ENCODE measurements at regions not wholly inside any gene's neighbourhood (a gene's known extent, or its start where the extent isn't known, plus 50 kb on each side); places are given as distances from the start of the nearest gene placed in this dataset.
"Not testable (repeated sequence)": the region's sequence is repeated elsewhere in the genome, so short reads cannot be mapped to it uniquely, and the experiment has no call there.

DNA sequence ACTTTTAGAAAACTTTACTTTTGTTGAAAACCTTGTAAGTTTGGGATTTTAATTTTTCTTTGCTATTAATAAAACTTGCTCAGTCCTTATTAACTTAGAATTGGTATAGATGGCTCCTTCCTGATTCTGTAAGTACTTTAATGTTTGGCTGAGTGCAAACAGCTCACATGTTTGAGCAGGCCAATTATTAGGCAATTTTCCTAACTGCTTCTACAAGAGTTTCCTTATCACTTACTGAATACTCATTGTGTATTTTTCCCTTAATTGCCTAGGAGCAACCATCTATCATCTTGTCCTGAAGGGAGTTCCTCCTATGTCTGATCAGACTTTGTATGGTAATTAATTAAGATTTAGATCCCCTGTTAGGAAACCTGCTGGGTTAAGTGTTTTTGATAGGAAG lies 521.4 kb downstream of the SLC6A15 start:
- DNase-seq (ENCODE audit: low read depth) = not testable (repeated sequence)

DNA sequence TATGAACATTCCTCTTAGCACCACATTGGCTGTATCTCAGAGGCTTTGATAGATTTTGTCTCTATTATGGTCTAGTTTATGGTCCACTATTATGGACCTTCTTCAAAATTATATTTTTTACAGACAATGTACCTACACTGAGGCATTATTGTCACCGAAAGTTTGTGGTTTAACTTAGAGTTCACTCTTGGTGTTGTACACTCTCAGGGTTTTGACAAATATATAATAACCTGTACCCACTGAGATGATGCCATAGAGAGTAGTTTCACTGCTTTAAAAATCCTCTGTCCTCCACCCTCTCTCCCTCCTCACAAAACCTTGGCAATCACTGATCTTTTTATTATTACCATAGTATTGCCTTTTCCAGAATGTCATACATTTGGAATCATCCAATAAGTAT lies 528.2 kb downstream of the SLC6A15 start:
- no peak for DNase-seq (ENCODE audit: low read depth)

DNA sequence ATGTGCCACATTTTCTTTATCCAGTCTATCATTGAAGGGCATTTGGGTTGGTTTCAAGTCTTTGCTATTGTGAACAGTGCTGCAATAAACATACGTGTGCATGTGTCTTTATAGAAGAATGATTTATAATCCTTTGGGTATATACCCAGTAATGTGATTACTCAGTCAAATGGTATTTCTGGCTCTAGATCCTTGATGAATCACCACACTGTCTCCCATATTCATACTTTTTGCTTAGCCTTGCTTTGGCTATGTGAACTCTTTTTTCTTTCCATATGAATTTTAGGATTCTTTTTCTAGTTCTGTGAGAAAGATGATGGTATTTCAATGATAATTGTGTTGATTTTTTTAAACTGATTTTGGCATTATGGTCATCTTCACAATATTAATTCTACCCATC lies 530.1 kb downstream of the SLC6A15 start:
- DNase-seq (ENCODE audit: low read depth) = peak; percentile 21

DNA sequence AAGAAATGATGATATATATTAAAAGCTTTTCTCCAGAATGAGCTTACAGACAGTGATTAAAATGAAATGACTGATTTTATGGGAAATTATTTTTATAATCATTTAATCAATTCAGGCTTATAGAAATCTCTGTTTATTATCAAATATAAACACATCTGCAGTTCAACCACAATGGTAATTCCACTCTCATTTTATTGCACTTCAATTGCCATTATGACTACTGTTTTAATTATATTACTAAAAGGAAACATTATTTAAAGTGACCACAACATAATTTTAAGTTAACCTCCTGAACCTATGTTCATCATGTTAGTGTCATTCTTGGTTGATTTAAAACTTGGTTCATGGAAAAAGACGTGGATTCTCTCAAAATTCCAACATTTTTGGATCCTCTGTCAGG lies 536.3 kb downstream of the SLC6A15 start:
- DNase-seq (ENCODE audit: low read depth) = no peak

DNA sequence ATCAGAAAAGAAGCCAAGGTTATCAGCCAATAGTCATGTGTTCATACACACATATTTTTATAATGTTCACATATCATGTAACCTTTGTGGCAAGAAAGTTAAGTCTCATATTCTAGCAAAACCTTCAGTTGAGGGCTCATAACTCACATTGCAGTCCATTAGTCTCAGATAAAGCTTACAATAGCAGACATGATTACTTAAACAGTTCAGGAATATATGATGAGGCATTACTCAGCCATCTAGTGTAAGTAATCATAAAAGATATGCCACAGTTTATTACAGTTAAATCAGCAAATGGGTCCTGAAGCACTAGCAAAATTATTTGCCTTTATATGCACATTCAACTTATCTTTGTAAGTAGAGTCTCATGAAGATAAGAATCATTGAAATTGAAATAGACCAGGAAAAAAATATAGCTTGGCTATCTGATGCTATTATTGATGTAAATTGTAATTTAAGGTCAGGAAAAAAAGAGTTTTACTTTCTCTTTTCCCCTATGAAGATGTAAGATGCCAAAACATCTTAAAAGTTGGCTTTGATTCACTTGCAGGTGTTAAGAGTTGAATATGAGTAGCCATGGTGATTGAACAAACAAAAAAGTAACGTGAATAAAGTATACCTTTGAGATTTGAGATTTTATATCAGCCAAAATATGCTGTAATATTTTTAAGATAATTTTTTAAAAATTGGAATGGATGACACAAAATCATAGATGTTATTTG lies 537.0 kb downstream of the SLC6A15 start:
- no peak for DNase-seq (ENCODE audit: low read depth)

DNA sequence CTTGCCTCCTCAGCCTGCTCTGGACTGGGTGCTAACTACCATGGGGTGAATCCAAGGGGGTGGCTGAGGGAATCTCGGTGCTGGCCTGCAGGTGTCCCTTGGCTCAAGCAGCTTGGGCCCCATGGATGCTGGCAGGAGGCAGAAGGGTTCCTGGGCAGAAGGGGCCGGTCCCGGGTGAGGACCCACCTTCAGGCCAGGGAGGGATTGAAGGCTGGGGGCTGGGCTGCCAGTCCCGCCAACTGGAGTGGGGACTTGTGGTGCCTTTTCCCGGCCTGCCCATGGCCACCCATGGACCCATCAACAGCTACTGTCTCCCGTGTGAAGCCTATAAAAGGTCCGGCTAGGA lies 550.1 kb downstream of the SLC6A15 start:
- no peak for DNase-seq (ENCODE audit: low read depth)

DNA sequence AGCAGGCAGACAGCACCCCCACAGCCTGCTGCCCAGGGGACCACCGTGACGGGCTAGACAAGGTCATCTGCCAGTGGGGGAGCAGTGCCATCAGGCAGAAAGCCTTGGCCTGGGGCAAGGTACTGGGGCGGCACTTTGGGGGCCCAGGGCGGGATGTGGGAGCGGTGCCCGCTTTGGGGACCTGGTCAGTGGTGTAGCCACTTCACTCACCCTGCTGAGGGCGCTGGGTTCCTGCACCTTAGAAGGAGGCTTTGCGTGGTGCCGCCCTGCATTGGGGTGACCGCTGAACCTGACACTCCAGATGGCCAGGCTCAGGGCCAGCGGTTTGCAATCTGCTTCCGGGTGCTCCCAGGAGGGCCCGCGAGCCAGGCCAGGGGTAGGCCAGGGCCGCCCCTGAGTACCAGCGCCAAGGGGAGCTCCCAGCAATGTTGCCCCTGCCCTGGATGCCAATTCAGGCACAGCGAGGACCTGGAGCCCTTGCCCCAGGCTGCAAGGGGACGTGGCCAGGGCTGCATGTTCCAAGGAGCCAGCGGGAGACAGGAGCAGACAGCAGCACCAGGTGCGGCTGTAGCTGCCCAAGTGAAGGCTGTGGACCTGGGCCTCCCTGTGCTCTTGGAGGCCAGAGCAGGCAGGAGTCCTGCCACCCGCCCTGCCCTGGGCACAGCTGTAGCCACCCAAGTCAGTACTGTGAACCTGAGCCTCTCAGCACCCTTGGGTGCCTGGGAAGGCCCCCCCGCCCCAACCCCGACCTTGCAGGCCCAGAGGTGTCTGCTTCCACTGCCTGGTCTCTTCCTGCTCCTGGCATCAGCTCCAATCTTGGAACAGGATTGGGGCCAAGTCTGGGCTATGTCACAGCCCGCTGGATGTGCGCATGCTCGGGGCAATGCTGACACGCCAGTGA lies 550.7 kb downstream of the SLC6A15 start:
- DNase-seq (ENCODE audit: low read depth) = no peak

DNA sequence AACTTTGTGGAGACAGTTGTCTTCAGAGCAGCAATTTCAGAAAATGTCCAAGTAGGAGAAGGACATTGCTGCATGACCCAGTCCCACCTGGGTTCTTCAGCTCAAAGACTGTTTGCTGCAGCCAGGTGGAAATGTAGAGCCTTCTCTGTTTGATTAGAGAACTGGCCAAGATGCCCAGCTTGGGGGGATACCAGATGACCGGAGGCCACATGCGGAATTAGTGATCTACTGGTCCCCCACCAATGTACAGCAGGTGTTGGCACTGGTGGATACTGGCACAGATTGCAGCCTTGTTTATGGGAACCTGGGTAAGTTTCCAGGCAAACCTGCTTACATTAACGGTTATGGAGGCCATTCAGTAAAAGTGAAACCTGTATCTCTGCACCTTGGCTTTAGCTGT lies 555.3 kb downstream of the SLC6A15 start:
- no peak for DNase-seq (ENCODE audit: low read depth)

DNA sequence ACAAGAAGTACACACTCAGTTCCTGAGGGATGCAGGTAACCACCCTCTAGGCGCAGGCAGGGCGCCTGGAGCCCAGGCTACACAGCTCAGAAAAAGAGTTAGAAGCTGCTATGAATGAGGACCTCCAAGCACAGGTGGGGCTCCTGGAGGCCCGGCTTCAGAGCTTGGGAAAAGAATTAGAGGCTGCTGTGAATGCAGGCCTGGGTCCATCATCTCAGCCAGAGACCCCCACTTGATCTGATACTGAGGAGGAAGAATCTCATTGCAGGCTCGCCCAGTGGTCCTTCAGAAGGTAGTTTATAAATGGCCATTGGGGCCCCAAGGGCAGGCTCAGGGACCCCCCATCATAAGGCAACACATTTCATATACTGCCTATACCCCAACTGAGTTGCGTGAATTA lies 556.4 kb downstream of the SLC6A15 start:
- DNase-seq (ENCODE audit: low read depth) = no peak

DNA sequence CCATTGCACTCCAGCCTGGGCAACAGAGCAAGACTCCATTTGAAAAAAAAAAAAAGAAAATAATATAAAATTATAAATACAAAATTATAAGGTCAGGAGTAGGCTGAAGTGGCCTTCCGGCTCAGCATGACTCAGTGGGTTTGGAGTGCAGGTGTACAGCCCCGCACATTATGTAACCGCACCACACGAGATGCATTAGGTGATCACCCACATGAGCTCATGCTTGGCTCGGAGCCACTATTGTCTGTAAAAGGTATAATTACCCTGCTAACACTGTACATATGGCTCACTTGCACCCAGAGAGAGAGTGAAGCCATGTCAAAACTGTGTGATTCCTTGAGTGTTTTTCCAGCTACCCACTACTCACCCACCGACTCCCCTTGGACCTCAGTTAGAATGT lies 557.0 kb downstream of the SLC6A15 start:
- DNase-seq (ENCODE audit: low read depth) = no peak

DNA sequence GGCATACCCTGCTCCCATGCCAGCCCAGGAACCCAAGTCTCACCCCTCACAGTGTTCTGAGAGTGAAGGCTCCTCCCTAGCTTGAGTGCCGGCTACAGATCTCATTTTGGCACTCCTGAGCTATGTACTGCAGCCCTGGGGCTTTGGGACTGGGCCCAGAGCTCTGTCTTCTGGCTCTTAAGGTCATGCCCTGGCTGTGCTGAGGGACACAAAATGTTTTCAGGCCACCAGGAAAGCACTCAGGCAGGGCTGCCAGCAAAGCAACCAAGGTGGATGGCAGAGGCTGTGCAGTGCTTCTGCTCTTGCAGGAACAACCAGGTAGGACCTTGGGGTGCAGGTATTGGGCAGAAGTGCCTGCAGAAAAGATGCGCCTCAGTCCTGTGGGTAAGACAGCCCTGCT lies 564.0 kb downstream of the SLC6A15 start:
- no peak for DNase-seq (ENCODE audit: low read depth)

DNA sequence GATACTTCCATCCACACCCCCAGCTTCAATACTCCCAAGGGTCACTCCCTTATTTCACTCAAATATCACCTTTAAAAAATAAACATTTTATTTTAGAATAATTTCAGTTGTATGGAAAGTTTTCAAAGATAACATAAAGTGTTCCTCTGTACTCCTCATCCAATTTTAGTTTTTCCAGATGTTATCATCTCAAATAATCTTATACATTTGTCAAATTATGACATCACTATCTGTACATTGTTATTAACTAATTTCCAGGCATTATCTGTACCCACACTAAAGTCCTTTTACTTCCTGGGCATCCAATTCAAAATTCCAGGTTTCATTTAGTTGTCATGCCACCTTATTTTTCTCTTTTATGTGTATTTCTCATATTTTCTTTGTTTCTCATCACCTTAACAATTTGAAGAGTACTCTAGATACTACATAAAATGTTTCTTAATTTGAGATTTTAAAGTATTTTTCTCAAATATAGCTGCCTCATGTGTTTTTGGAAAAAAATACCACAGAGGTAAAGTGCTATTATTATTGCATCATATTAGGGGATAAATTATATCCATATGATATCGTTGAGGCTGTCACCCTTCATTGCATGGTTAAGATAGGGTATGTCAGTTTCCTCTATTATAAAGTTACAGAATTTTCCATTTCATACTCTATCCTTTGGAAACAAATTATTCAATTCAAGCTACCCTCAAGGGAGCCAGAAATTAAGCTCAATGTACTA lies 571.0 kb downstream of the SLC6A15 start:
- DNase-seq (ENCODE audit: low read depth) = no peak

DNA sequence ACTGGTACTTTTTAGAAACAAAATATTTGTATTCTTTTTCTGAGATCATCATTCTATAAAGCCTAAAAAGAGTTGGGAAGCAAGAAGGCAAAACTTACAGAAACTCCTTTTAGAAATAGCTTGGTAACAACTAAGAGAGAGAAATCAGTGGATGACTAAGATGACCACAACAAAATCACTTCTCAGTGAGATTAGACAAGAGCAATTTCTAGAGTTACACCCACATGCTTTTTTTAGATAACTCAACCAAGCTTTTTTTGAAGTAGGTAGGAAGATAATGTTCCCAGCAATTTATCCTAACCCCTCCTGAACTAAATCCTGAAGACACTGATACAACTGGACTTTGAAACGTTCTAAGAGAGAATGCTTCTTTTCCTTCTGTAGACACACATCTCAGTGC lies 576.4 kb downstream of the SLC6A15 start:
- DNase-seq (ENCODE audit: low read depth) = no peak

DNA sequence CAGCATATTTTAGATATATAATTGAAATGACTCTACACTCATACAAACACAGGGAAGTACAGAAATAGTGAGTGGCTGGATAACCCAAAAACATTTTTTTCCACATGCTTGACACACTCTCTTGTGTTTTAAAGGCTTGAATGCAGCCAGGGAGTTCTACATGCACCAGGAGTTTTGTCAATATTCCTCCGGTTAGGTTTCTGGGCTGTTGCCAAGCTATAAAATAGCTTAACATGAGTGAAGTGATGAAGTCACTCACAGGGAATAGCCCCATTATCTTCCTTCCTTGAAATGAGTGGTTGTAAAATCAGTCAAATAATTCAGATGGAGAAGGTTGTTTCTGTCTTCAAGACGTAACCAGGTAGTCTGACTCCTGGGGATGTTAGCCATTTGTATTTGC lies 582.7 kb downstream of the SLC6A15 start:
- no peak for DNase-seq (ENCODE audit: low read depth)

DNA sequence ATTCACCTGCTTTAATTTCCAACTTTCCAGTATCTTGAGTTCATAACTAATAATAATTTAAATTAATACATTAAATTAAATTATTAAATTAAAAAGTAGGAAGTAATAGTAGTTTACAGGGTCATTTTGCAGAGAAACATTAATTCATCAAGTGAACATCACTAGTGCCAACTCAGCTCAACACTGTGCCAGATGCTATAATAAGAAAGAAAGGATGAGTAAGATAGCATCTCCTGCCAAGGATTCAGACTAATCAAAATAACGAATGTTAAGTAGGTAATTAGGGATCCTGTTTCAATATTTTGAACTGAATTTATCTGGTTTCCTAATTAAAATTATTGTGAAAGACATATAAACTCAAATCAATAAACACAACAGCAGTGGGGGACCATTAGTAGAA lies 596.7 kb downstream of the SLC6A15 start:
- no peak for DNase-seq (ENCODE audit: low read depth)

DNA sequence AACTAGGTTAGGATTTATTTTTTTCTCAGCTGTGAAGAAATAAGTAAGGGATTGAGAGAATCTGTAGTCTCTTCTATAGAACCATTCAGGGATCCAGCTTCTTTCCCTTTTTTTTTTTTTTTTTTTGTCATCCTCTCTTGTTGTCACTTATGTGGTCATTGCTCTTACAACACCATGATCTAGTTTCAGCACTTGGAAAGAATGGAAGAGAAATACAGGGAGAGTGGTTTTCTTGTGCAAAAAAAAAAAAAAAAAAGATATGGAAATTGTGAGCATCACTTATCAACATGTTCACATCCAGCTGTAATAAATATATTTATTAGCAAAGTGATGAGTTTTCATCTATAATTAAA lies 599.3 kb downstream of the SLC6A15 start:
- DNase-seq (ENCODE audit: low read depth) = no peak

DNA sequence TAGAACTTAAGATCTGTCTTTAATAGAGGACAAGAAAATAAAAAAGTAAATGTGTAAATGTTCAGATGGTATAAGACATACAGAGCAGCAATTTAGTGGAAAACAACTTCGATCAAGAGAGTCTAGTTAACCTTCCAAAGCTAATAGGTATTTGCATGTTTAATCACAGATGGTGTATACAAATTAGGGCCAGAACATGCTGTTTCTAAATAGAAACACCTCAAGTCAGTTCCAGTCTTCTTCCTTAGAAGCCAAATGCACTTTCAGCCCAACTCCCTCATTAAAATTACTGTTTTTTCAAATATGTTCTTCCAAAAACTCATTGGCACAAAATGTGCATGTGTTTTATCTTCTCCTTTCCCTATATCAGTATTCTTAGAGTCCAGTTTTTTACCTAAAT lies 604.4 kb downstream of the SLC6A15 start:
- DNase-seq (ENCODE audit: low read depth) = no peak

DNA sequence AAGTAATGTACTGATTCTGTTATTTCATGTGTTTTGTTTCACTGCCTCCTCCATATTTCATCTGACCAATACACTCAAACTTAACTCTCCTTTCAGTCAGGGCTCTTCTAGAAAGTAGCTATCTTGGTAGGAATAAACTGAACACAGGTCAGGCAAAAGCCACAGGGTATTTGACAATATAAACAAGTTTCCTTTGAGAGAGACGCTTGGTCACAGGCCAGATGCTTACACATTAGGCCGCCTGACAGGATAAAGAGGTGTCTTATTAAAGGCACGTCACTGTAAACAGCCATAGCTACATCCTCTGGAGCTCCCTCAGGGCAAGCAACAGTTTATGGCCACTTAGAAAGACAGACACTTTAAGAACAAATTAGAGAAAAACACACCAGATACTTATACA lies 607.5 kb downstream of the SLC6A15 start:
- peak; percentile 4 for DNase-seq (ENCODE audit: low read depth)

DNA sequence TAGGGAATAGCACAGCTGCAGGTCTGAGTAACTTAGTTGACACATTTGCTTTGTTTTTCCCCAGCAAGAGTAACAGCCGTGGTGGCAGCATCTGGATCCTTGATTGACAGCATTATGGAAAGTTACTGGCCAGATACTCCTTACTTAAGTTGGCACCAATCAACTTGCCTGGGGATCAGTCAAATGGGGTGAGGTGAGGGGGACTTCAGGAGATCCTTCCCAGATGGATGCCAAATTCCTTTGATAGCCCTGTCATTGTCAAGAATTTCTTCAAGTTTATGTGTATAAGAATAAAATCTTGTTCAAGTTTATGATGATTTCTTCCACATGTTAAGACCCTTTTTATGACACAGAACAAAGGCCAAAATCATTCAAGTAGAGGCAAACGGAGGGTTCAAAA lies 618.4 kb downstream of the SLC6A15 start:
- DNase-seq (ENCODE audit: low read depth) = no peak

DNA sequence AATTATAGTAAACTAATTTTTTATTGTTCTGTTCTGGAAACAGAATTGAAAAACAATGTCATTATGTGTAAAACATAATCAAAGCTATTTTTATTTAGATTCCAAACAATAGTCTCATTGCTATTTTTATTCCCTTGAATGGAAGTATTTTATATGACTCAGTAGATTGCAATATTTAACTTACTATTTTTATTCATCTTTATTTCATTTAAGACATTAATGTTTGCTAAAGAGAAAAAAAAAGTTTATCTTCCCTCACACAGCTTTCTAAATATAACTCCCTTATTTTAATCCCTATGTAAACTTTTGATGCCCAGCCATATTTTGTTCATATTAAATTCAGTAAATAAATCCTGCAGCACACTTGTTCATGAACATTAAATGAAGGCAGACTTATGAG lies 622.4 kb downstream of the SLC6A15 start:
- no peak for DNase-seq (ENCODE audit: low read depth)

DNA sequence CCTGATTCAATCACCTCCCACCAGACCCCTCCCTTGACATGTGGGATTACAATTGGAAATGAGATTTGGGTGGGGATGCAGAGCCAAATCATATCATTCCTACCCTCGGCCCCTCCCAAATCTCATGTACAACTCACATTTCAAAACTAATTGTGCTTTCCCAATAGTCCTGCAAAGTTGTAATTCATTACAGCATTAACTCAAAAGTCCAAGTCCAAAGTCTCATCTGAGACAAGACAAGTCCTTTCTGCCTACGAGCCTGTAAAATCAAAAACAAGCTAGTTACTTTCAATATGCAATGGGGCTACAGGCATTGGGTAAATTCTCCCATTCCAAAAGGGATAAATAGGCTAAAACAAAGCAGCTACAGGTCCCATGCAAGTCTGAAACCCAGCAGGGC lies 634.6 kb downstream of the SLC6A15 start:
- no peak for DNase-seq (ENCODE audit: low read depth)

DNA sequence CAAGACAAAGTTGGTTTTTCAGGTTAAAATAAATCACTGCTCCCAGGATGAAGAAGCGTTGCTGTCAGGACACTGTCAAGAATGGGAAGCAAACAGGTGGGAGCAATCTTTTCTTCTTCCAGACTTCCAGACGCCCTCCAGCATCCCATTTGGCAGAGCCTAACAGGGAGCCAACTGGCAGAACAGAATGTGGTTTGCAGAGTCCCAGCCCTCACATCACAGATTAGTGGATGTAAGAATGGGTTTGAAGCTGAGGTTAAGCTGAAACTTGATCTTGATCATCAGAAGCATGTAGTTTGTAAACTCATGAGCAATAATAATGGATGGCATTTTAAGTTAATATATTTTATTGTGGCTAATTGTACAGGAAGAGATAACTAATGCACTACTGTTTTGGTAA lies 636.4 kb downstream of the SLC6A15 start:
- DNase-seq (ENCODE audit: low read depth) = no peak

DNA sequence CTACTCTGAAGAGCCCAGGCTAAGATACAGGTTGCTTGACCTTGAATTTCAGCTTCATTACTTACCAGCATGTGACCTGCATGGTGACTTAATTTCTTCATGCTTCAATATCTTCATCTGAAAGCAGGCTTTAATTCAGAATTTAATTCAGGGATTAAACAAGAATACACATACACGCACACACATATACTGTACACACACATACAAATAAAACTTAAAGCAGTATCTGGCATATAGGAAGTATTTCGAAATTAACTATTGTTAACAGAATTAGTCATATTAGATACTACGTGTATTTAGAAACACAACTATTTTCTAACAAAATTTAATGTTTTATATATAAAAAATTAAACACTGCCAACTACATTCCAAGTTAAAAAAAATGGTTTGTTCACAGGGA lies 640.3 kb downstream of the SLC6A15 start:
- DNase-seq (ENCODE audit: low read depth) = no peak
